ENCODE measurements at regions not wholly inside any gene's neighbourhood (a gene's known extent, or its start where the extent isn't known, plus 50 kb on each side); places are given as distances from the start of the nearest gene placed in this dataset.
"Not testable (repeated sequence)": the region's sequence is repeated elsewhere in the genome, so short reads cannot be mapped to it uniquely, and the experiment has no call there.

DNA sequence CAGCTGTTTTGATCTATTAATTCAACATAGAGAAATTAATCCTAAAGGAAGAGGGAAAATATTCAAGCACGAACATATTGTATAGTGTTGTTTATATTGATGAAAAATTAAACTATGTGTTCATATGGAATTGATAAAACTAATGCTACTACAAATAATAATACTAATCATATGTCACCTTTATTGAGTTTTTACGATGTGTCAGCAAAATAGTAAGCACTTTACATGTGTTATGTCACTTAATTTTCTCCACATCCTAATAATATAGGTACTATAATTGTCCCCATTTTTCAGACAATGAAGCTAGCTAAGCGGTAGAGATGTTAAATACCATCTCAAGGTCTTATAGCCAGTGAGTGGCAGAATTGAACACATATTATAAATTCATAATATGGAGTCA is 2008.5 kb upstream of the WWC1 start:
- DNase-seq, result no peak
- Mint-ChIP-seq H3K27me3 (no peaks in the 10 kb centered on the region), H3K36me3 (peaks cover 1% of the 10 kb centered on the region), H3K9me3 (peaks cover 8% of the 10 kb centered on the region), H3K4me3 (no peak overlapping the region), H3K27ac (no peak overlapping the region), H3K4me1 (no peaks in the 10 kb centered on the region)

DNA sequence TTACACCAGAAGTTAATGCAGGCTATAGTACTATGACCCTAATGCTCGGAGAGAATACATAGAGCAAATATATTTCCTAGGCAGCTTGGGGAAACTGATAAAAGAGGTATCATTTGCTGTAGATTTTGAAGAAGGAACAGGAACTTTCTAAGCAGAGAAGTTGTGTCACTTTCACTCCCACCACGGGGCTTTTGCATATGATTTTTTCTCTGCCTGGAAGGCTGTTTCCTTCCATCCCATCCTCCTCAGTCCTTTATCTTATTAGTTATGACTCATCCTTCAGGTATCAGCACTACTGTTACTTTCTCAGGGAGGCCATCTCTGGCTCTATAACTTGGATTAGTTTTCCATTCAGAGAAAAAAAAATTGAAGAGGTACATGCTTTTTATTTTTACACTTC is 2006.1 kb upstream of the WWC1 start:
- Mint-ChIP-seq H3K4me3 (no peak overlapping the region), H3K9me3 (peaks cover 5% of the 10 kb centered on the region), H3K27me3 (no peaks in the 10 kb centered on the region), H3K27ac (no peak overlapping the region), H3K36me3 (no peaks in the 10 kb centered on the region), H3K4me1 (no peaks in the 10 kb centered on the region)
- DNase-seq, result no peak

DNA sequence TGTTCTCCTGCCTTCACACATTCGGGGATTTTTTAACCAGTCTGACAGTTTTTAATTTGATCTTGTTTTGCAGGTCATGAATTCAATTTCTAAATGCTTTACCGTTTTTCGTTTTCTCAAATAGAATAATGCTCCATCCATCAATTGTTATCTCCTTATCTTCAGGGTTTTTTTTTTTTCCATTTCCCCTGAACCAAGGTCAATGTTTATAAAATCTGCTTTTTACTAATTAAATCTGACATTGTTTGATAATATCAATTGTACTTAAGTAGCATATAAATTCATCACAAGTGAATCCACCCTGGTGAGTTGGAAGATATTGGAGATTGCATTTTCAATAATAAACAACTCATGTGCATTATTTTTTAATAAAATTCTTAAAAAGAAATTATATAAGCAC is 2004.6 kb upstream of the WWC1 start:
- H3K4me1 Mint-ChIP-seq, result no peaks in the 10 kb centered on the region
- no peaks in the 10 kb centered on the region for H3K36me3 Mint-ChIP-seq
- no peak overlapping the region for H3K27ac Mint-ChIP-seq
- H3K9me3 Mint-ChIP-seq, result peaks cover 4% of the 10 kb centered on the region
- H3K27me3 Mint-ChIP-seq, result no peaks in the 10 kb centered on the region
- no peak overlapping the region for H3K4me3 Mint-ChIP-seq
- DNase-seq, result no peak

DNA sequence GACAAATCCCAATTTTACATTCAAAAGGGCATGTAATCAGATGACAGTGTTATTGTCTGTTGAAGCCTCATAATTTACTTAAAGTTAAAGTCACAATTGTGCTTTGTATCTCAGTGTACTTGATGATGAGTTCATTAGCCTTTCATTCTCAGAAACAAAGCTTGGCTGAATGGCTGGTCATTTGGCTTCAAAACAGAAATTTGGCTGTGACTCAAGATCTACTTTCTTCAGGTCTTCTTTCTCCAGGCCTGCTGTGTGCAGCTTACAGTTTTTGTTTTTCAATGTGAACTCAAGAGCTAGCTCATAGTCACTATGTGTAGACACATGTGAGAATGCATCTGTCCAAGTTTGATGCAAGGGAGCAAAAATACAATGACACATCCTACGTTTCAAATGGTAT is 2003.6 kb upstream of the WWC1 start:
- no peak for DNase-seq
- Mint-ChIP-seq H3K27me3 (no peaks in the 10 kb centered on the region), H3K27ac (no peak overlapping the region), H3K36me3 (no peaks in the 10 kb centered on the region), H3K4me1 (no peaks in the 10 kb centered on the region), H3K4me3 (no peak overlapping the region), H3K9me3 (peaks cover 4% of the 10 kb centered on the region)

- not testable (repeated sequence) for H3K4me3 Mint-ChIP-seq, H3K36me3 Mint-ChIP-seq, H3K9me3 Mint-ChIP-seq, H3K27me3 Mint-ChIP-seq, H3K4me1 Mint-ChIP-seq, H3K27ac Mint-ChIP-seq, DNase-seq
These were observed 1999.6 kb upstream of the WWC1 start for GRCh38 chr5:166291800-166292199.

DNA sequence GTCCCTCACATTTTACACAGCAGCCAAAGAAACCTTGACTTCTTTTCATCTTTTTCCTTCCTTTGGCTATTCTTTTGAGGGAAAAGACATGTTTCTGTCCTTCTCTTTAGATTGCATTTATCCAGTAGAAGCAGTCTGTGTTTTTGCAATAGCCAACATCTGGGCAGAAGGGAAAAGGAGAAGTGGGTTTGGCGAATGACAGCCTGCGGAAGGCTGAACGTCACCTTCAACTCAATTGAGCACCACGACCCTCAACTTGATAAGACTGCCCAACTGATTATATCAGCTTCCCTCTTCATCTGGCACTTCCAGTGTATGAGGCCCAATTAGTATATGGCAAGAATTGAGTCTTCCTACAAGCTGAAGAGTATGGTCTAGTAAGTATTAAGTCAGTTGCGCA is 1997.6 kb upstream of the WWC1 start:
- no peak for DNase-seq
- H3K27ac Mint-ChIP-seq, result no peak overlapping the region
- H3K9me3 Mint-ChIP-seq, result peaks cover 2% of the 10 kb centered on the region
- no peaks in the 10 kb centered on the region for H3K36me3 Mint-ChIP-seq
- H3K27me3 Mint-ChIP-seq, result no peaks in the 10 kb centered on the region
- H3K4me1 Mint-ChIP-seq, result no peaks in the 10 kb centered on the region
- H3K4me3 Mint-ChIP-seq, result no peak overlapping the region

DNA sequence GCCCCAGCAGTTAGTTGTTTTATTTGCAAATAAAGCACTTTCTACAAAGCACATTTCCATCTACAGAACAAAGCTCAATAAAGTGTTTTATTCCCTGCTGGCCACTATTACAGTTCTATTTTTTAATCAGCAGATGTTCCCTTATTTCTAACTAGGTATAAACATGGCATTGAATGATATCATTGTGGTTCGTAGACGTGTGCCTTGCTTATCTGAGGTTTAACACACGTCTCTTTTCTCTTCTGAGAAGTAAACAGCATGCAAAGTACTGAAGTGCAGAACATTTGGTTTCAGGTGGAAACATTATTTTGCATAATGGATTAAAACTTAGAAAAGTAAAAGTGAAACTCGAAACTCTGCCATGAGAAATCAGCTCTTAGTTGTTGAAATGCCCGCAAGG is 1989.3 kb upstream of the WWC1 start:
- no peak for DNase-seq
- no peaks in the 10 kb centered on the region for H3K36me3 Mint-ChIP-seq
- H3K27me3 Mint-ChIP-seq, result no peaks in the 10 kb centered on the region
- no peak overlapping the region for H3K27ac Mint-ChIP-seq
- H3K9me3 Mint-ChIP-seq, result peaks cover 7% of the 10 kb centered on the region
- H3K4me3 Mint-ChIP-seq, result no peak overlapping the region
- no peaks in the 10 kb centered on the region for H3K4me1 Mint-ChIP-seq

GRCh38 chr5:166317425-166317824 is 1974.0 kb upstream of the WWC1 start:
- H3K36me3 Mint-ChIP-seq, result no peaks in the 10 kb centered on the region
- no peak overlapping the region for H3K27ac Mint-ChIP-seq
- H3K4me3 Mint-ChIP-seq, result no peak overlapping the region
- DNase-seq, result no peak
- H3K27me3 Mint-ChIP-seq, result no peaks in the 10 kb centered on the region
- peaks cover 1% of the 10 kb centered on the region for H3K9me3 Mint-ChIP-seq
- no peaks in the 10 kb centered on the region for H3K4me1 Mint-ChIP-seq

GRCh38 chr5:166320920-166321480 is 1970.4 kb upstream of the WWC1 start:
- no peaks in the 10 kb centered on the region for H3K4me1 Mint-ChIP-seq
- H3K4me3 Mint-ChIP-seq, result no peak overlapping the region
- DNase-seq, result no peak
- no peaks in the 10 kb centered on the region for H3K36me3 Mint-ChIP-seq
- H3K27me3 Mint-ChIP-seq, result no peaks in the 10 kb centered on the region
- peaks cover 1% of the 10 kb centered on the region for H3K9me3 Mint-ChIP-seq
- H3K27ac Mint-ChIP-seq, result no peak overlapping the region

DNA sequence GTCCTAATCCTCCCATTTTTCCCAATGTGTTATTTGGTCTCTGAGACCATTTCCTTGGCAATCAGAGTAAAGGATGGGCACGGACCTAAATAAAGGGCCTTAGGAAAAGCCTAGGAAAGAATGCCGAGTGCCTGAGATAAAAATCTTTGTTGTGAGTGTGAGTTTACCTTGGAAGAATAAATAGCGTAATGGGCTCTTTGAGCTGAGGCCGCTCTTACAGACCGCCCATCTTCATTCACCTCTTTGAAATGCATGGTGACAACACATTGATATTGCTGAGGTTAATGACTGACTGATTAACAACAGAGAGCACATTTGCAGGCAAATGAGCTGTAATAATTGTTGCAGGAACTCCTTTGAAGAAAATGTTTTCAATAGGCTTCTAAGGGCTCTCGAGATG is 1967.1 kb upstream of the WWC1 start:
- Mint-ChIP-seq H3K27ac (no peak overlapping the region), H3K4me1 (no peaks in the 10 kb centered on the region), H3K4me3 (no peak overlapping the region), H3K27me3 (no peaks in the 10 kb centered on the region), H3K9me3 (no peaks in the 10 kb centered on the region), H3K36me3 (no peaks in the 10 kb centered on the region)
- DNase-seq, result no peak

DNA sequence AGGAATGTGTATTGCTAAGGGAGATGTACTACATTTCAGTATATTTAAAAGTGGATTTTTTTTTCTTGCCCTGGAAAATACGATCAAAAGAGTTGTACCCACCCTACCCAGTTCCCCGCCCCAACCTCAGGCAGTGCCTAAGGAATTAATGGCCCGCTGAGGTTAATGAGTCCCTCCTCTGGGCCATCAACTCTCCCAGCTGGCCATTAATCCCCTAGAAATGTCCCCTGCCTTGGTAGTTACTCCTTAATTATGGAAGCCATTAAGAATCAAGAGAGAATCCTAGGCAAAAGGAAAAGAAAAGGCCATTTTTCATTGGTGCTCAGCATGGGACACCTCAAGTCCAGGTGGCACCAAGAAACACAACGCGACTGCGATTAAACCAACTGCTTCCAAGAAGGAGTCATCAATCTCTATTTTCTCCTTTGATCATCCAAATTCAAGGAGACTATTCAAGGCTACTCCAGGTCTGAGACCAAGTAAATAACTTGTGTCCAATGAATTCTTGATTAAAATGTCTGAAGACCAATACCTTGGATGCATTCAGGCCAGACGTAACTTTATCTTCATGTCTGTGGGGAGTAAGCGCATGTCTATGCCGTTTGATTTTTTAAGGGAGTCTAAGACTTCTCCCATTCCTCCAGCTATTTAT is 1962.2 kb upstream of the WWC1 start:
- H3K27me3 Mint-ChIP-seq, result no peaks in the 10 kb centered on the region
- no peaks in the 10 kb centered on the region for H3K4me1 Mint-ChIP-seq
- H3K9me3 Mint-ChIP-seq, result peaks cover 2% of the 10 kb centered on the region
- H3K36me3 Mint-ChIP-seq, result no peaks in the 10 kb centered on the region
- H3K4me3 Mint-ChIP-seq, result no peak overlapping the region
- no peak overlapping the region for H3K27ac Mint-ChIP-seq
- DNase-seq, result no peak

DNA sequence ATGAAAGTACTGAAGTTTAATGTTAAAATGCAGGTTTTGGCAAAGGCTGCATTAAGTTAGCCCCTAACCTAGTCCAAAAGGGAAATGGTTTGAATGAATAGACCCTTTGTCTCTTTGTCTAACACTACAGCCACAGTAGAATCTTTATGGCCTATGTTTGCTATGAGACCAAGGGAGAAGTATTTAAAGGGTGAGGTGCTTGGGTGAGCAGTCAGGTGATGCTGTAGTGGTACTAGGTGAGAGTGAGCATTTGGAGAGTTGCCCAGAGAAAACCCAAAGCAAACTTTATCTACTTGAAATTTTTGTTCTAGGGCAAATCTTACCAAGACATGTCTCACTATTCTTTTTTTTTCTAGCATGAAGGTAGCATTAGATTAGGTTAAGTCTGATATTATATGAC is 1961.4 kb upstream of the WWC1 start:
- H3K4me3 Mint-ChIP-seq, result no peak overlapping the region

GRCh38 chr5:166331521-166331920 is 1959.9 kb upstream of the WWC1 start:
- DNase-seq, result no peak
- Mint-ChIP-seq H3K27me3 (no peaks in the 10 kb centered on the region), H3K36me3 (peaks cover 1% of the 10 kb centered on the region), H3K9me3 (peaks cover 13% of the 10 kb centered on the region), H3K27ac (no peak overlapping the region), H3K4me1 (no peaks in the 10 kb centered on the region), H3K4me3 (no peak overlapping the region)

More for the DNA sequence above, 1961.4 kb upstream of the WWC1 start:
- Mint-ChIP-seq H3K4me1 (no peaks in the 10 kb centered on the region), H3K27me3 (no peaks in the 10 kb centered on the region), H3K9me3 (peaks cover 3% of the 10 kb centered on the region), H3K27ac (no peak overlapping the region), H3K36me3 (peaks cover 1% of the 10 kb centered on the region)
- DNase-seq, result no peak

- H3K4me3 Mint-ChIP-seq, result no peak overlapping the region
- DNase-seq, result no peak
- H3K4me1 Mint-ChIP-seq, result no peaks in the 10 kb centered on the region
- no peaks in the 10 kb centered on the region for H3K27me3 Mint-ChIP-seq
- H3K36me3 Mint-ChIP-seq, result peaks cover 1% of the 10 kb centered on the region
- H3K27ac Mint-ChIP-seq, result no peak overlapping the region
- peaks cover 19% of the 10 kb centered on the region for H3K9me3 Mint-ChIP-seq
These were observed 1952.6 kb upstream of the WWC1 start for GRCh38 chr5:166338801-166339200.

GRCh38 chr5:166340039-166340438 is 1951.4 kb upstream of the WWC1 start:
- Mint-ChIP-seq H3K4me3 (no peak overlapping the region), H3K27me3 (no peaks in the 10 kb centered on the region), H3K9me3 (peaks cover 16% of the 10 kb centered on the region), H3K27ac (no peak overlapping the region), H3K36me3 (no peaks in the 10 kb centered on the region), H3K4me1 (no peaks in the 10 kb centered on the region)
- DNase-seq, result no peak

DNA sequence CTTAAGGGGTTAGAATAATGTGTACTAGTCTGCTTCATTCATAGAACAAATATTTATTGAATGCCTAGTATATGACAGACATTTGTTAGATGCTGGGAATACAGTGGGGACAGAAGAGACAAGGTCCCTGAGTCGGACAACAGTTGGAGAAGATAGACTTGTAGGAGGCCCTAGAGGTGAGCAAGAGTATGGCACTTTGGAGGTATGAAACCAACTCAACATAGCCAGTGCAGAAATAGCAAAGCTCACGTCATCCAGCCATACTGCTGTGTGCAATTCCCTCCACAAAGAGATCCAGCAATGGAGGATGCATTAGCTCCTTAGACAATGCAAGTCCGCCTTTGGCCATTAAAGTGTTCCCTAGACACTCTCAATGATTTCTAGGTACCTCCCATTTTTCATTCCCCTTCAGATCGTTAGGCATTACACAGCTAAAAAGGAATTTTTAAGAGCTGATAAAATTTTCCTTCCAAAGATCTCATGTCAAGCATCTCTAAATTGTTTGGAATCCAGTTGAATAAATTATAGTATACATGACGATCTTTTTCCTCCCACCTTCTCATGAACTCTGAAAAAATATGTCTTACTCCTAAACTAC is 1949.6 kb upstream of the WWC1 start:
- Mint-ChIP-seq H3K27me3 (no peaks in the 10 kb centered on the region), H3K36me3 (no peaks in the 10 kb centered on the region), H3K4me3 (no peak overlapping the region)

More for the DNA sequence above, 1949.6 kb upstream of the WWC1 start:
- no peak for DNase-seq
- Mint-ChIP-seq H3K27ac (no peak overlapping the region), H3K4me1 (no peaks in the 10 kb centered on the region), H3K9me3 (peaks cover 4% of the 10 kb centered on the region)

Measured in activated naive CD8-positive, alpha-beta T cell treated with anti-CD3 and anti-CD28 coated beads for 36 hours (primary cell).